Heart left ventricle (tissue), 16 donors: ENCODE measurements at regions not wholly inside any gene's neighbourhood (a gene's known extent, or its start where the extent isn't known, plus 50 kb on each side); places are given as distances from the start of the nearest gene placed in this dataset.

ENCODE experiments used
- ATAC-seq, 4 donors: fragments of 200-7000 bp; cut with Tn5 transposase; one replicate each; pipeline ENCODE4 v1.9.1; 2020 to 2022; ENCODE audit warnings: moderate library complexity in 4 of 4, mild to moderate bottlenecking in 3 of 4, moderate number of reproducible peaks in 1 of 4
- DNase-seq, 5 donors: peaks; one replicate each; pipeline ENCODE4 v3.0.0-alpha.2; 2020
- H3K27ac ChIP-seq, 12 donors: fragments of 200-600 bp; sonication (generic) in 4 of 12; one replicate each; pipeline versions ENCODE4 v1.5.0 to v1.8.0; 2016 to 2022; ENCODE audit warnings: mild to moderate bottlenecking in 2 of 12
- H3K27me3 ChIP-seq, 9 donors: fragments of 200-600 bp; sonication (generic) in 2 of 9; one replicate each; pipeline versions ENCODE4 v1.5.1 to v1.8.0; 2016 to 2022; ENCODE audit warnings: mild to moderate bottlenecking in 3 of 9
- H3K36me3 ChIP-seq, 9 donors: fragments of 200-600 bp; sonication (generic) in 2 of 9; one replicate each; pipeline versions ENCODE4 v1.5.0 to v1.8.0; 2018 to 2022; ENCODE audit warnings: mild to moderate bottlenecking in 2 of 9
- H3K4me1 ChIP-seq, 12 donors: fragments of 200-600 bp; sonication (generic) in 4 of 12; one replicate each; pipeline versions ENCODE4 v1.5.0 to v1.8.0; 2016 to 2022; ENCODE audit warnings: mild to moderate bottlenecking in 3 of 12
- H3K4me3 ChIP-seq, 12 donors: fragments of 200-600 bp; sonication (generic) in 4 of 12; one replicate each; pipeline versions ENCODE4 v1.5.0 to v1.8.0; 2017 to 2022; ENCODE audit warnings: mild to moderate bottlenecking in 9 of 12, moderate library complexity in 4 of 12
- H3K9me3 ChIP-seq, 12 donors: fragments of 200-600 bp; sonication (generic) in 4 of 12; one replicate each; pipeline versions ENCODE4 v1.5.0 to v1.8.0; 2016 to 2022; ENCODE audit warnings: mild to moderate bottlenecking in 1 of 12
- POLR2A ChIP-seq, 2 donors: fragments of 450-650 bp; IDR thresholded peaks; one replicate each; pipeline ENCODE4 v1.6.1; 2017; ENCODE audit warnings: antibody characterized with exemption in 2 of 2, mild to moderate bottlenecking in 2 of 2, moderate library complexity in 2 of 2
- WGBS, 4 donors: extraction: QIAGEN DNeasy Blood & Tissue Kit in 2 of 4; methylation state at CpG; one replicate each; pipeline versions ENCODE4 v1.1.5 to v1.1.7; 2013 to 2018; 5-methylcytosine and 5-hydroxymethylcytosine counted together
- intact Hi-C, 10 donors: fragments of 100-400 bp; cut with DNase I; formaldehyde crosslinking; loops; one replicate each; pipeline versions ENCODE4 v1.11.1 to v1.14.2; 2022
- TF ChIP-seq, protein P1 (sequence below), 12 donors: fragments of 200-600 bp; sonication (generic) in 4 of 12; IDR thresholded peaks; one replicate each; pipeline versions ENCODE4 v1.5.0 to v1.8.0; 2018 to 2022; ENCODE audit warnings: antibody characterized with exemption in 12 of 12, mild to moderate bottlenecking in 5 of 12
- donor health status: ischemic (EF 13 %, LVEDD 7.1; RV severe dilation, severe dysfunction).
- donor health status: healthy with polysubstance abuse.
- donor health status: DM: no; HTN: yes; CAD: no.
- donor health status: DM: no; HTN: no; CAD: no.
- donor health status: ischemic (EF 25% LVEDD 6.9; RV normal size, moderate dysfunction).
- donor health status: ischemic (EF 25% LVEDD 5.7; RV mildly dilated, moderate dysfunction).
- donor health status: healthy.
- donor health status: DM: yes; HTN: yes; CAD: no.
- donor health status: ischemic (EF 35%, LVEDD 5.7; RV mildly dilated, moderate dysfunction).
- donor health status: nonischemic (EF 11% LVEDD 7.7; RV severe dilation, severe dysfunction).
- donor health status: DM: yes; HTN: yes; CAD: no.
- donor health status: PGD.
- donor health status: ischemic (EF 29% LVEDD 5.4; RV normal size, mild dysfunction).
- donor health status: nonischemic (EF 23%, LVEDD 6.1; RV moderate dilation, normal function).

GRCh38 chr2:120874888-120875275 lies 139.2 kb downstream of the GLI2 start:
- Histone ChIP-seq H3K27ac (peak overlapping the region in 4 of 12 donors; percentile 9 to 62 (median 34)), H3K4me1 (peaks cover 0 to 21% (median 0%) of the 10 kb centered on the region in 12 donors), H3K9me3 (no peaks in the 10 kb centered on the region), H3K36me3 (no peaks in the 10 kb centered on the region), H3K4me3 (no peak overlapping the region), H3K27me3 (no peaks in the 10 kb centered on the region)
- ATAC-seq (peak in 1 of 4 donors; percentile 17), DNase-seq (peak in 2 of 5 donors; percentile 8 to 13)
- TF ChIP-seq, protein P1, sequence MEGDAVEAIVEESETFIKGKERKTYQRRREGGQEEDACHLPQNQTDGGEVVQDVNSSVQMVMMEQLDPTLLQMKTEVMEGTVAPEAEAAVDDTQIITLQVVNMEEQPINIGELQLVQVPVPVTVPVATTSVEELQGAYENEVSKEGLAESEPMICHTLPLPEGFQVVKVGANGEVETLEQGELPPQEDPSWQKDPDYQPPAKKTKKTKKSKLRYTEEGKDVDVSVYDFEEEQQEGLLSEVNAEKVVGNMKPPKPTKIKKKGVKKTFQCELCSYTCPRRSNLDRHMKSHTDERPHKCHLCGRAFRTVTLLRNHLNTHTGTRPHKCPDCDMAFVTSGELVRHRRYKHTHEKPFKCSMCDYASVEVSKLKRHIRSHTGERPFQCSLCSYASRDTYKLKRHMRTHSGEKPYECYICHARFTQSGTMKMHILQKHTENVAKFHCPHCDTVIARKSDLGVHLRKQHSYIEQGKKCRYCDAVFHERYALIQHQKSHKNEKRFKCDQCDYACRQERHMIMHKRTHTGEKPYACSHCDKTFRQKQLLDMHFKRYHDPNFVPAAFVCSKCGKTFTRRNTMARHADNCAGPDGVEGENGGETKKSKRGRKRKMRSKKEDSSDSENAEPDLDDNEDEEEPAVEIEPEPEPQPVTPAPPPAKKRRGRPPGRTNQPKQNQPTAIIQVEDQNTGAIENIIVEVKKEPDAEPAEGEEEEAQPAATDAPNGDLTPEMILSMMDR (IDR thresholded peaks at IDR 0.05): no peak
- TF ChIP-seq POLR2A (IDR thresholded peaks at IDR 0.05): no peak
- intact Hi-C loops: no loop called here
- WGBS, 4 donors: 73 to 84% (median 78%) methylated on average over 5 of the region's 5 CpGs

GRCh38 chr2:120875431-120875830 lies 139.8 kb downstream of the GLI2 start:
- H3K4me1 ChIP-seq: peaks cover 0 to 21% (median 0%) of the 10 kb centered on the region in 12 donors
- H3K27me3 ChIP-seq: no peaks in the 10 kb centered on the region
- no peaks in the 10 kb centered on the region for H3K9me3 ChIP-seq
- 67 to 76% (median 76%) methylated on average over 11 of the region's 11 CpGs for WGBS, 4 donors
- DNase-seq: peak in 3 of 5 donors; percentile 33 to 60 (median 54)
- no peak overlapping the region for H3K4me3 ChIP-seq
- no peaks in the 10 kb centered on the region for H3K36me3 ChIP-seq
- TF ChIP-seq POLR2A (IDR thresholded peaks at IDR 0.05): no peak
- TF ChIP-seq, protein P1 (IDR thresholded peaks at IDR 0.05): no peak
- intact Hi-C loops: no loop called here
- ATAC-seq: peak; percentile 51 to 61 (median 58)
- H3K27ac ChIP-seq: no peak overlapping the region

DNA sequence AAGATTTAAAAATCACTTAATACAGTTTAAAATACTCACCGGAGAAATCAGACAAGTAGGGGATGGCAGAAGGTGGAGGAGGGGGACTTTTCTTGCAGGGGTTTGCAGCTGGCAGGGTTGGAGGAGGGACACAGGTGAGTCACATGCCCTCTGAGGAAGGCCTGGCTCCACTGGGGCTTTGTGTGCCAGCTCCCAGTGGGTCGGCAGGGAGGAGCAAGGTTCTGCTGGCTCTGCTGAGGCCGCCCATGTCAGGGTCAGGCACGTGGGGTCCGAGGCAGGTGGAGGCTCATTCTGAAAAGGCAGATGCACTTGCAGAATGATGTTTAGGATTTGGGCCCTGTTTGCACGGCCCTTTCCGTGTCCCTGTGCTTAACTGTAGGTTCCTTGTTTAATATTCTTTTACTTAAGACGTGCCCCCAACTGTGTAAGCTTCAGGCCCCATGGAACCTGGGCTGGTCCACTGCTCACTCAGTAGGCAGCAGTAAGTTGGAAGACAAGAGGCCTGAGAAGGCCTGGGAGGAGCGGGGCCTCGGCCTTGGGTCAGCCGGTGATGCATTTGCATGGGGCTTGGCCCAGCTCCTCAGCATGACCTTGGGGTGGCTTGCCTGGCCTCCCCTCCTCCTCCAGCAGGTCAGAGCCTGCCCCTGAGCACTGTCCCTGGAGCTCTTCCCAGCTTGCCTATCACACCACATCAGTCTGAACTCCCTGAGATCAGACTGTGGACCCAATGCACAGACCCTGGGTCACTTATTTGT lies 141.0 kb downstream of the GLI2 start:
- H3K27me3 ChIP-seq: no peaks in the 10 kb centered on the region
- DNase-seq (peak in 2 of 5 donors; percentile 20 to 35), ATAC-seq (no peak)
- no peaks in the 10 kb centered on the region for H3K9me3 ChIP-seq
- no peak overlapping the region for H3K27ac ChIP-seq
- no peak overlapping the region for H3K4me3 ChIP-seq
- intact Hi-C loops: no loop called here
- no peaks in the 10 kb centered on the region for H3K36me3 ChIP-seq
- 80 to 91% (median 86%) methylated on average over 11 of the region's 11 CpGs for WGBS, 4 donors
- TF ChIP-seq POLR2A (IDR thresholded peaks at IDR 0.05): no peak
- TF ChIP-seq, protein P1 (IDR thresholded peaks at IDR 0.05): no peak
- H3K4me1 ChIP-seq: peaks cover 0 to 21% (median 0%) of the 10 kb centered on the region in 12 donors

DNA sequence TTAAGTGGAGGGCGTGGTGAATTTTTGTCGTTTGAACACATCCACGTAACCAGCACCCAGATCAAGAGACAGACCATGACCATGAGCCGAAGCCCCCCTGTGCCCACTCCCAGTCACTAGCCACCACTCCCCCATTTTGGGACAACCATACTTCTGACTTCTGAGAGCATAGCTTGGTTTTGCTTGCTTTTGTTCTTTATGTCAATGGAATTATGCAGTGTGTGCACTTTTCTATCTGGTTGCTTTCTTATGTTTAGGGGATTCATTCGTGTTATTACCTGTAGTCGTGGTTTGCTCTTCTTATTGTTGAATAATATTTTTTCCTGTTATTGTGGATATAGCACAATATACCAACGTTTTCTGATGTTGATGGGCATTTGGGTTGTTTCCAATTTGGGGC lies 141.7 kb downstream of the GLI2 start:
- TF ChIP-seq, protein P1 (IDR thresholded peaks at IDR 0.05): no peak
- no peak for TF ChIP-seq POLR2A (IDR thresholded peaks at IDR 0.05)
- no peaks in the 10 kb centered on the region for H3K36me3 ChIP-seq
- H3K27ac ChIP-seq: no peak overlapping the region
- no peak for ATAC-seq
- intact Hi-C loops: no loop called here
- 88 to 93% (median 90%) methylated on average over 7 of the region's 7 CpGs for WGBS, 4 donors
- peaks cover 0 to 28% (median 0%) of the 10 kb centered on the region in 12 donors for H3K4me1 ChIP-seq
- no peaks in the 10 kb centered on the region for H3K27me3 ChIP-seq
- H3K9me3 ChIP-seq: no peaks in the 10 kb centered on the region
- H3K4me3 ChIP-seq: no peak overlapping the region
- DNase-seq: no peak
